Gastroesophageal sphincter (tissue), 3 donors: ENCODE measurements at regions not wholly inside any gene's neighbourhood (a gene's known extent, or its start where the extent isn't known, plus 50 kb on each side); places are given as distances from the start of the nearest gene placed in this dataset.

Experiments used
- CTCF ChIP-seq, 4 experiments: fragments of 200-600 bp in 2 of 4; fragments of 450-650 bp in 2 of 4; sonication (generic) in 1 of 4; IDR thresholded peaks; one replicate each; pipeline ENCODE4 v1.5.1; 2017 to 2019; ENCODE audit warnings: antibody characterized with exemption in 4 of 4, mild to moderate bottlenecking in 2 of 4, moderate library complexity in 2 of 4
- POLR2A ChIP-seq, 2 donors: fragments of 450-650 bp; IDR thresholded peaks; one replicate each; pipeline ENCODE4 v1.6.1; 2017; ENCODE audit warnings: antibody characterized with exemption in 2 of 2, mild to moderate bottlenecking in 2 of 2, moderate library complexity in 1 of 2

- TF ChIP-seq CTCF (IDR thresholded peaks at IDR 0.05) (no peak), POLR2A (IDR thresholded peaks at IDR 0.05) (no peak)
Observed at GRCh38 chr18:34609986-34610648, 100.0 kb upstream of the DTNA start.
